ENCODE measurements at regions not wholly inside any gene's neighbourhood (a gene's known extent, or its start where the extent isn't known, plus 50 kb on each side); places are given as distances from the start of the nearest gene placed in this dataset.

DNA sequence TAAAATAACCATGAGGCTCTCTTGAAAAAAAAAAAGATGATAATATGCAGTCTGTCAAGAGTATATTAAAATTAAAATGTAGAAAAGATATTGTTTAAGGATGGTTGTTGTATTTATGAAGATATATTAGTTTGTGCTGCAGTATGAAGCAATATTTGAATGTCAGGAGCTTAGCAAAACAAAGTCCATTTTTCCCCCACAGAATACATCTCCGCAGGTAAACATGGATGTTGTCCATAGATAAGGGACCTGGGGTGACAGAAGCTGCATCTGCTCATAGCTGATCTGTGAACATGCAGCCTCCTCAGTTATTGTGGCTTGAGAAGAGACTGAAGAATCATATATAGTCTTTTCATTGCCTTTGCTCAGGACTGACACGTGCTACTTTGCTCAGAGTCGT is 366.1 kb upstream of the MMADHC start:
- H3K4me1 ChIP-seq (ENCODE audit: control insufficient read depth in 2 of 2, insufficient read depth in 2 of 2, low read length in 2 of 2), result no peaks in the 10 kb centered on the region
- H3K27ac ChIP-seq (ENCODE audit: low read depth in 2 of 2, low read length in 2 of 2), result no peak overlapping the region

DNA sequence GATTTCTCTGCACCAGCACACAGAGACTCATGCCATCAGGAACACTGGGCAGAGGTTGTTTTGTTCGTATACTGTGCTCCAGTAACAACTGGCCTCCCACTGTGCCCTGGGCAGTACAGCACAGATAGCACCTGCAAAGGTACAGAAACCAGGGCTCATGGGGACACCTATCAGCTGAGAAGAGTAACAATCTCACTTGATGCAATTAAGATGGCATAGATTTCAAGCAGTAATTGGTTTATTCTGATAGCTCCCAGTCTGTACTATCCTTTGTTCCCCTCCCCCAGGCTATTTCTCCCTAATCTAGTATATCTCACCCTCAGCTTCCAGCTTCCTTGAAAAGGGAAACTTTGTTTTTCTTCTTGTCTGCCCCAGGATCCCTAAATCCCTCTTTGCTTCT is 343.9 kb upstream of the MMADHC start:
- Histone ChIP-seq H3K4me3 (ENCODE audit: low read length in 2 of 2) (no peak overlapping the region), H3K27ac (ENCODE audit: low read depth in 2 of 2, low read length in 2 of 2) (no peak overlapping the region), H3K9ac (ENCODE audit: low read depth in 1 of 2, low read length in 2 of 2) (no peak overlapping the region), H3K9me3 (ENCODE audit: control insufficient read depth in 2 of 2, low read length in 2 of 2) (no peaks in the 10 kb centered on the region), H3K27me3 (ENCODE audit: control insufficient read depth in 2 of 2, insufficient read depth in 2 of 2, low read length in 2 of 2) (no peaks in the 10 kb centered on the region), H3K36me3 (ENCODE audit: control insufficient read depth in 2 of 2, insufficient read depth in 2 of 2, low read length in 2 of 2) (no peaks in the 10 kb centered on the region), H3K4me1 (ENCODE audit: control insufficient read depth in 2 of 2, insufficient read depth in 2 of 2, low read length in 2 of 2) (no peaks in the 10 kb centered on the region)

More for the DNA sequence above, 366.1 kb upstream of the MMADHC start:
- H3K27me3 ChIP-seq (ENCODE audit: control insufficient read depth in 2 of 2, insufficient read depth in 2 of 2, low read length in 2 of 2), result no peaks in the 10 kb centered on the region
- no peaks in the 10 kb centered on the region for H3K36me3 ChIP-seq (ENCODE audit: control insufficient read depth in 2 of 2, insufficient read depth in 2 of 2, low read length in 2 of 2)
- H3K9ac ChIP-seq (ENCODE audit: low read depth in 1 of 2, low read length in 2 of 2), result no peak overlapping the region
- no peaks in the 10 kb centered on the region for H3K9me3 ChIP-seq (ENCODE audit: control insufficient read depth in 2 of 2, low read length in 2 of 2)
- H3K4me3 ChIP-seq (ENCODE audit: low read length in 2 of 2), result no peak overlapping the region

DNA sequence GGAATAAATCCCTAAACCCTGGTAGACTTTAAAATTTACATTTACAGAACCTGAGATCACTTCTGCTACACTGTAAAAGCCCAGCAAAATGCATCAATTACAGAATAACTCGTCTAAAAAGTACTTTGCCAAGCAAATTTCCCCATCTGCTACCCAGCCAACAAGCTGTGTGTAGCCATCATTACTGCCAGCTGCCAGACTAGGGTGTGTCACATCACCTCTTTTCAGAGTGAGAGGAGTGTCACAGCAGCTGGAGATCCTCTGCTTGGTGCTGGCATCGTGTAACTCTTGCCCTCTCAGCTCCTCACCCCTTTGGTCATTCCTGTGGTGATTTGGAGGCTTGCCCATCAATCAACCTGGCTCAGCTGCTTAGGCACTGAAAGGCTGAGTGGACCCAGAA is 340.4 kb upstream of the MMADHC start:
- no peak overlapping the region for H3K9ac ChIP-seq (ENCODE audit: low read depth in 1 of 2, low read length in 2 of 2)
- no peak overlapping the region for H3K4me3 ChIP-seq (ENCODE audit: low read length in 2 of 2)
- H3K36me3 ChIP-seq (ENCODE audit: control insufficient read depth in 2 of 2, insufficient read depth in 2 of 2, low read length in 2 of 2), result no peaks in the 10 kb centered on the region
- H3K4me1 ChIP-seq (ENCODE audit: control insufficient read depth in 2 of 2, insufficient read depth in 2 of 2, low read length in 2 of 2), result no peaks in the 10 kb centered on the region
- H3K9me3 ChIP-seq (ENCODE audit: control insufficient read depth in 2 of 2, low read length in 2 of 2), result no peaks in the 10 kb centered on the region
- H3K27me3 ChIP-seq (ENCODE audit: control insufficient read depth in 2 of 2, insufficient read depth in 2 of 2, low read length in 2 of 2), result no peaks in the 10 kb centered on the region
- H3K27ac ChIP-seq (ENCODE audit: low read depth in 2 of 2, low read length in 2 of 2), result no peak overlapping the region

DNA sequence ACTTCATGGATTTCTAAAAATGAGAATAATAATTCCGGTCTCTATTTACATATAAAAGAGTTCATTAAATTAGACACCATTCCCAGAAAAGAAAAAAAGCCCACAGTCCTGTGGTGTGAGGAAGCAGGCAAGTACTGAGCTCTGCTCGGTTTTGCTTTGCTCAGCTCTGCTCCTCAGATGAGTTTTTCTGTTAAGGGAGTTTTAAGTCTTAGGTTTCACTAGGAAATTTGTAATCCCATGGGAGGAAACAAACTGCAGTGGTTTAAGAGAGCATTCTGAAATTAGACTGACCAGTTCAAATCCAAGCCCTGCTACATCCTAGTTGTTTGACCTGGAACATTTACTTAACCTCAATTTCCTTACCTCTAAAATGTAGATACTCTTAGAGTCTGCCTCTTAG is 338.6 kb upstream of the MMADHC start:
- Histone ChIP-seq H3K4me1 (ENCODE audit: control insufficient read depth in 2 of 2, insufficient read depth in 2 of 2, low read length in 2 of 2) (no peaks in the 10 kb centered on the region), H3K27ac (ENCODE audit: low read depth in 2 of 2, low read length in 2 of 2) (no peak overlapping the region), H3K36me3 (ENCODE audit: control insufficient read depth in 2 of 2, insufficient read depth in 2 of 2, low read length in 2 of 2) (no peaks in the 10 kb centered on the region), H3K9me3 (ENCODE audit: control insufficient read depth in 2 of 2, low read length in 2 of 2) (no peaks in the 10 kb centered on the region), H3K9ac (ENCODE audit: low read depth in 1 of 2, low read length in 2 of 2) (no peak overlapping the region), H3K27me3 (ENCODE audit: control insufficient read depth in 2 of 2, insufficient read depth in 2 of 2, low read length in 2 of 2) (no peaks in the 10 kb centered on the region), H3K4me3 (ENCODE audit: low read length in 2 of 2) (no peak overlapping the region)

DNA sequence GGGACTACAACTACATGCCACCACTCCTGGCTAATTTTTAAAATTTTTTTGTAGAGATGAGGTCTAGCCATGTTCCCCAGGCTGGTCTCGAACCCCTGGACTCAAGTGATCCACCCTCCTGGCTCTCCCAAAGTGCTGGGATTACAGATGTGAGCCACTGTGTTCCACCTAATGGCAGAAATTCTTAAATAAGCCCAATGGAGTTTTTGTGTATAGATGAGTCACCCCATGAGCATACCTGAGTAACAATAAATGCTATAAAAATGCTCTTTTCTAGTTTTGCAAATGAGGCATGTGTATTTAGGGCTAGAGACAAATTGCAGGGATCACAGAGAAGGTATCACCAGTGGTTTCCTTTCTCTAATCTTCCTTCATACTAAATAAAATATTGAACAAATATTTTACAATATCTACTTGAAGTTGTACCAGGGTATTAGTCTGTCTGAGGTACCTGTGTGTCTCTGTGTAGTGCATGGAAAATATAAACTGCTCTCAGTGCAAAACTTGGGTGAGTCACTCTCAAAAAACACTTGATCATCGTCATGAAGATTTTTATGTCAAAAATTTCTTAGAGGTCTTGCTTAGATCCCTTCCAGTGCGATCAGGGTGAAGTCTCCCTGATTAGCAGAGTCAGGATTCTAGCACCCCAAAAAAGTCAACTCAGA is 337.1 kb upstream of the MMADHC start:
- Histone ChIP-seq H3K36me3 (ENCODE audit: control insufficient read depth in 2 of 2, insufficient read depth in 2 of 2, low read length in 2 of 2) (no peaks in the 10 kb centered on the region), H3K27ac (ENCODE audit: low read depth in 2 of 2, low read length in 2 of 2) (no peak overlapping the region), H3K4me3 (ENCODE audit: low read length in 2 of 2) (no peak overlapping the region), H3K9me3 (ENCODE audit: control insufficient read depth in 2 of 2, low read length in 2 of 2) (no peaks in the 10 kb centered on the region), H3K9ac (ENCODE audit: low read depth in 1 of 2, low read length in 2 of 2) (no peak overlapping the region), H3K27me3 (ENCODE audit: control insufficient read depth in 2 of 2, insufficient read depth in 2 of 2, low read length in 2 of 2) (no peaks in the 10 kb centered on the region), H3K4me1 (ENCODE audit: control insufficient read depth in 2 of 2, insufficient read depth in 2 of 2, low read length in 2 of 2) (no peaks in the 10 kb centered on the region)

DNA sequence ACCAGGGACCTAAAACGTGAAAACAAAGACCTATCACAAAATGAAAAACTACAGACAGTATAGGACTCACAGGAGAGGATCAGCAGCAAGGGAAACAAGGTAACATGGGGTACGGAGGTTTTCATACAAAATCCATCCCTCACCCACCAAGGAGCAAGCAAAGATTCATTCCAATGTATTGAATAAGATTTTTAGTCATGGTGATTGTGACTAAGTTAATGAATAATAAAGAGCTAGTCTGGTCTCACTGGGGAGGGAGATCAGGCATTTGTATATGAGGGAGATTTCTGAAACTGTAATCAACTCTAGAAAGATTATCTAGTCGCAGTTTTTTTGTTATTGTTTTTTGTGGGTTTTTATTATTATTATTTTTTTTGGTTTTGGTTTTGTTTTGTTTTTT is 336.5 kb upstream of the MMADHC start:
- Histone ChIP-seq H3K36me3 (ENCODE audit: control insufficient read depth in 2 of 2, insufficient read depth in 2 of 2, low read length in 2 of 2) (no peaks in the 10 kb centered on the region), H3K4me3 (ENCODE audit: low read length in 2 of 2) (no peak overlapping the region), H3K4me1 (ENCODE audit: control insufficient read depth in 2 of 2, insufficient read depth in 2 of 2, low read length in 2 of 2) (no peaks in the 10 kb centered on the region), H3K27ac (ENCODE audit: low read depth in 2 of 2, low read length in 2 of 2) (no peak overlapping the region), H3K9me3 (ENCODE audit: control insufficient read depth in 2 of 2, low read length in 2 of 2) (no peaks in the 10 kb centered on the region), H3K9ac (ENCODE audit: low read depth in 1 of 2, low read length in 2 of 2) (no peak overlapping the region), H3K27me3 (ENCODE audit: control insufficient read depth in 2 of 2, insufficient read depth in 2 of 2, low read length in 2 of 2) (no peaks in the 10 kb centered on the region)

DNA sequence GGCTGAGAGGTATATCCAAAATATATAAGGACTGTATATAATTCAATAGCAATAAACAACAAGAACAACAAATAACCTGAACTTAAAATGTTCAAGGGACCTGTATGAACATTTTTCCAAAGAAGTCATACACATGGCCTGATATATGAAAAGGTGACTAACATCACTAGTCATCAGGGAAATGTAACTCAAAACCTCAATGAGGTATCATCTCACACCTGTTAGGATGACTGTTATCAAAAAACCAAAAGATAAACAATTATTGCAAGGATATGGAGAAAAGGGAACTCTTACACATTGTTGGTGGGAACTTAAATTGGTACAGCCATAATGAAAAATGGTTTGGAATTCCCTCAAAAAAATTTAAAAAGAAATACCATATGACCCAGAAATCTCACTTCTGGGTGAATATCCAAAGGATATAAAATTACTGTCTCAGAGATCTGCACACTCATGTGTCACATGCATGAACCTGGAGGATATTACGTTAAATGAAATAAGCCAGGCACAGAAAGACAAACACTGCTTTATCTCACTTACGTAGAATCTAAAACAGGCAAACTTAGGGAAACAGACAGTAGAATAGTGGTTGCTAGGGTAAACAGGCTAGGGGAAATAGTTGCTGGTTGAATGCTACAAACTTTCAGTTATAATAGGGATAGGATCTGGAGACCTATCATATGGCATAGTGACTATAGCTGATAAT is 334.5 kb upstream of the MMADHC start:
- Histone ChIP-seq H3K9ac (ENCODE audit: low read depth in 1 of 2, low read length in 2 of 2) (no peak overlapping the region), H3K9me3 (ENCODE audit: control insufficient read depth in 2 of 2, low read length in 2 of 2) (no peaks in the 10 kb centered on the region), H3K27me3 (ENCODE audit: control insufficient read depth in 2 of 2, insufficient read depth in 2 of 2, low read length in 2 of 2) (no peaks in the 10 kb centered on the region), H3K4me1 (ENCODE audit: control insufficient read depth in 2 of 2, insufficient read depth in 2 of 2, low read length in 2 of 2) (no peaks in the 10 kb centered on the region), H3K27ac (ENCODE audit: low read depth in 2 of 2, low read length in 2 of 2) (no peak overlapping the region), H3K36me3 (ENCODE audit: control insufficient read depth in 2 of 2, insufficient read depth in 2 of 2, low read length in 2 of 2) (no peaks in the 10 kb centered on the region), H3K4me3 (ENCODE audit: low read length in 2 of 2) (no peak overlapping the region)

DNA sequence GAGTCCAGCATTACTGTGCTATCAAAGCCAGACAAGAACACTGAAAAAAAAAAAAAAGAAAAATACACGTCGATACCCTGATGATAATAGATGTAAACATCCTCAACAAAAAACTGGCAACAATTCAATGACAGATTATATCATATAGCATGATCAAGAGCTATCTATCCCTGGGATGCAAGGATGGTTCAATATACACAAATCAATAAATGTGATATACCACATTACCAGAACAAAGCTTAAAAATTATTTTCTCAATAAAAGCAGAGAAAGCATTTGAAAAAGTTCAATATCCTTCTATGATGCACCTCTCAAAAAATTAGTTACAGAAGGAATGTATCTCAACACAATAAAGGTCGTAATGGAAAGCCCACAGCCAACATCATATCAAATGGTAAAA is 332.8 kb upstream of the MMADHC start:
- Histone ChIP-seq H3K27me3 (ENCODE audit: control insufficient read depth in 2 of 2, insufficient read depth in 2 of 2, low read length in 2 of 2) (no peaks in the 10 kb centered on the region), H3K36me3 (ENCODE audit: control insufficient read depth in 2 of 2, insufficient read depth in 2 of 2, low read length in 2 of 2) (no peaks in the 10 kb centered on the region), H3K9me3 (ENCODE audit: control insufficient read depth in 2 of 2, low read length in 2 of 2) (no peaks in the 10 kb centered on the region), H3K9ac (ENCODE audit: low read depth in 1 of 2, low read length in 2 of 2) (no peak overlapping the region), H3K4me1 (ENCODE audit: control insufficient read depth in 2 of 2, insufficient read depth in 2 of 2, low read length in 2 of 2) (no peaks in the 10 kb centered on the region), H3K27ac (ENCODE audit: low read depth in 2 of 2, low read length in 2 of 2) (no peak overlapping the region), H3K4me3 (ENCODE audit: low read length in 2 of 2) (no peak overlapping the region)

DNA sequence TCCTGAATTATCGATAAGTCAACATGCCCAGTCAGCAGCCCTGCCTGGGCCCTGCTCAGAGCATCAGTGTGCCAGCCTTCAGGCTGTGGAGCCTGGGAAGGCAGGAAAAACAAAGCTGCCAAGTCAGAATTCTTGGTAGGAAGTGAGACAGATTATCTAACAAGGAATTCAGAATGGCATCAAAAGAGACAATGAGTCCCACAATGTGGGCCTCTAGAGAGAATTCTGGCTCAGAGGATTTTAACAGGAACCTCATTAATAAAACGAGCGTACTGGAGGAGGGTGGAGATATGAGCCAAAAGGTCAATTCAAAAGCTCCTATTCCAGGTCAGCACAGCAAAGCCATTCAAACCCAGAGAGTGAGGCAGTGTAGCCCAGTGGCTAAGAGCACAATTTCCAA is 327.6 kb upstream of the MMADHC start:
- no peak overlapping the region for H3K4me3 ChIP-seq (ENCODE audit: low read length in 2 of 2)
- no peak overlapping the region for H3K9ac ChIP-seq (ENCODE audit: low read depth in 1 of 2, low read length in 2 of 2)
- no peaks in the 10 kb centered on the region for H3K36me3 ChIP-seq (ENCODE audit: control insufficient read depth in 2 of 2, insufficient read depth in 2 of 2, low read length in 2 of 2)
- H3K4me1 ChIP-seq (ENCODE audit: control insufficient read depth in 2 of 2, insufficient read depth in 2 of 2, low read length in 2 of 2), result no peaks in the 10 kb centered on the region
- H3K27ac ChIP-seq (ENCODE audit: low read depth in 2 of 2, low read length in 2 of 2), result no peak overlapping the region
- no peaks in the 10 kb centered on the region for H3K27me3 ChIP-seq (ENCODE audit: control insufficient read depth in 2 of 2, insufficient read depth in 2 of 2, low read length in 2 of 2)
- H3K9me3 ChIP-seq (ENCODE audit: control insufficient read depth in 2 of 2, low read length in 2 of 2), result no peaks in the 10 kb centered on the region

DNA sequence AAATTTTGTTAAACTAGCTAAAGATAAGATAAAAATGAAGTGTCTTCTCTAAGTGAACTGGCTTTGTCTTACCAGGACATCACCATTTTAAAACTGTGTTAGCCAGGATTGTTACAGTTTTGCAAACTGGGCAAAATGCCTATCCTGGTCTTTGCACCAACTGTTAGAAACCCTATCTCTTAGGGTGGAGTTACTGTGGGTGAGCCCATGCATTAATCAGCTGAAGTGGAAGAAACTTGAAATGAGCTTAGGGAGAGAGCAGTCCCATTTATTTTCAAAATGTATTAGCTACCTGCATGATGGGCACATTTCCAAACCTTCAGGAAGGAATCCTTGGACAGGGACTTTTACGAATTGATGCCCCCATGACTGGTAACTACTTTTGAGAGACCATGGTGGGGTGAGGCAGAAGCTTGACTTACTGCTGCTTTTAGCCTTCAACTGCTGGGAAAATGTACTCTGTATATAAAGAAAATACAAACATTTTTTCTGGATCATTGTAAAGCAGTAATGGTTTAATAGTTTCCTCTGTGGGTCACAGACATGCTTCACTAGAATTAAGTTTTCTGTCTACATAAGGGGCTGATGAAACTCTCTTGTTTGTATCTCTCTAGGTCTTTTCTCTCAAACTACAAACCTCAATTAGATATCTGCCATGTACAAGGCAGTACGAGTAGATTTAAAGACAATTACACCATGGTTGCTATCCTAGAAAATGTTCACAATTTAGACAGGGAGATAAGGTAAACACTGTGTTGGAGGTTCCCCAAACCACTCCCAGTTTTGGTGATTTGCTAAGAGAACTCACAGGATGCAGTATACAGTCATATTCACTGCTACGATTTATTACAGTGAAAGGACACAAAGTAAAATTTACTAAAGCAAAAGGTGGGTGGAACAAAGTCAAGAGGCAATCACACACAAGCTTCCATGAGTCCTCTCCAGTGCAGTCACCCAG is 321.4 kb upstream of the MMADHC start:
- Histone ChIP-seq H3K27me3 (ENCODE audit: control insufficient read depth in 2 of 2, insufficient read depth in 2 of 2, low read length in 2 of 2) (no peaks in the 10 kb centered on the region), H3K9me3 (ENCODE audit: control insufficient read depth in 2 of 2, low read length in 2 of 2) (no peaks in the 10 kb centered on the region), H3K4me3 (ENCODE audit: low read length in 2 of 2) (no peak overlapping the region), H3K36me3 (ENCODE audit: control insufficient read depth in 2 of 2, insufficient read depth in 2 of 2, low read length in 2 of 2) (no peaks in the 10 kb centered on the region), H3K9ac (ENCODE audit: low read depth in 1 of 2, low read length in 2 of 2) (no peak overlapping the region), H3K27ac (ENCODE audit: low read depth in 2 of 2, low read length in 2 of 2) (no peak overlapping the region), H3K4me1 (ENCODE audit: control insufficient read depth in 2 of 2, insufficient read depth in 2 of 2, low read length in 2 of 2) (no peaks in the 10 kb centered on the region)
